IMR-90 (cell line): ENCODE measurements at regions not wholly inside any gene's neighbourhood (a gene's known extent, or its start where the extent isn't known, plus 50 kb on each side); places are given as distances from the start of the nearest gene placed in this dataset.

Source experiments
- ATAC-seq: fragments of 200-7000 bp; cut with Tn5 transposase; 2 replicates; pipeline ENCODE4 v1.9.1; 2020; ENCODE audit warnings: low read depth, mild to moderate bottlenecking, moderate library complexity
- BruUV-seq: library from RNA; stranded (reverse); fragments of 400-500 nt; replicated peaks from 2 replicates; lab custom pipeline; 2021; lab: Mats Ljungman, UMichigan
- CTCF ChIA-PET: fragments of 300-600 bp; formaldehyde crosslinking; extraction: SDS; loops from one replicate; lab custom pipeline; 2021; ENCODE audit warnings: antibody characterized with exemption; lab: Yijun Ruan, JAX
- POLR2A ChIA-PET: fragments of 300-600 bp; sonication (Branson Sonifier 250); formaldehyde crosslinking; loops from one replicate; lab custom pipeline; 2022; ENCODE audit warnings: antibody characterized with exemption; ENCODE audit not compliant: unreplicated experiment; lab: Charles Lee
- DNase-seq: peaks from one replicate; pipeline ENCODE4 v3.0.0; 2013
- H2AFZ ChIP-seq: replicated peaks from 2 replicates; pipeline ENCODE3; 2013; ENCODE audit warnings: low read length, mild to moderate bottlenecking; ENCODE audit not compliant: poor library complexity
- H2AK5ac ChIP-seq: 2 replicates; pipeline ENCODE4 v1.6.1; 2013; ENCODE audit warnings: low read depth, low read length, inconsistent platforms
- H2AK9ac ChIP-seq: replicated peaks from 2 replicates; pipeline ENCODE3; 2013; ENCODE audit warnings: mild to moderate bottlenecking, low read depth, low read length, moderate library complexity; ENCODE audit not compliant: poor library complexity
- H2BK120ac ChIP-seq: 2 replicates; pipeline ENCODE4 v1.6.1; 2013; ENCODE audit warnings: low read depth, low read length, inconsistent platforms
- H2BK15ac ChIP-seq: 3 replicates; pipeline ENCODE4 v1.6.1; 2013; ENCODE audit warnings: low read depth, low read length, inconsistent platforms
- H2BK20ac ChIP-seq: 2 replicates; pipeline ENCODE4 v1.6.1; 2013; ENCODE audit warnings: low read depth, mild to moderate bottlenecking, inconsistent platforms, low read length, moderate library complexity
- H2BK5ac ChIP-seq: 2 replicates; pipeline ENCODE4 v1.6.1; 2013; ENCODE audit warnings: mild to moderate bottlenecking, low read depth, low read length, inconsistent platforms; ENCODE audit not compliant: poor library complexity, severe bottlenecking
- H3K14ac ChIP-seq: replicated peaks from 2 replicates; pipeline ENCODE4 v1.6.1; 2013; ENCODE audit warnings: low read depth, low read length, inconsistent platforms
- H3K18ac ChIP-seq: 2 replicates; pipeline ENCODE4 v1.6.1; 2013; ENCODE audit warnings: low read depth, low read length, control low read depth
- H3K23ac ChIP-seq: 2 replicates; pipeline ENCODE4 v1.6.1; 2013; ENCODE audit warnings: low read depth, low read length, inconsistent platforms
- H3K27ac ChIP-seq: 2 replicates; pipeline ENCODE4 v1.5.1; 2013; ENCODE audit warnings: mild to moderate bottlenecking, control low read depth, low read length; ENCODE audit not compliant: insufficient read depth
- H3K27me3 ChIP-seq: 2 replicates; pipeline ENCODE4 v1.6.1; 2013; ENCODE audit warnings: low read length; ENCODE audit not compliant: control insufficient read depth, insufficient read depth
- H3K36me3 ChIP-seq: 2 replicates; pipeline ENCODE4 v1.6.1; 2013; ENCODE audit warnings: low read length, mixed read lengths; ENCODE audit not compliant: control insufficient read depth, insufficient read depth
- H3K4ac ChIP-seq: 2 replicates; pipeline ENCODE4 v1.6.1; 2013; ENCODE audit warnings: low read depth, low read length, inconsistent platforms
- H3K4me1 ChIP-seq: 2 replicates; pipeline ENCODE4 v1.6.1; 2013; ENCODE audit warnings: low read length, mixed read lengths; ENCODE audit not compliant: control insufficient read depth, insufficient read depth
- H3K4me2 ChIP-seq: 2 replicates; pipeline ENCODE4 v1.6.1; 2013; ENCODE audit warnings: low read depth, mild to moderate bottlenecking, control low read depth, low read length, moderate library complexity
- H3K4me3 ChIP-seq: 2 replicates; pipeline ENCODE4 v1.5.1; 2013; ENCODE audit warnings: low read depth, mild to moderate bottlenecking, control low read depth, low read length, moderate library complexity; ENCODE audit not compliant: insufficient read depth
- H3K56ac ChIP-seq: 2 replicates; pipeline ENCODE4 v1.6.1; 2013; ENCODE audit warnings: low read length, inconsistent platforms; ENCODE audit not compliant: insufficient read depth; ENCODE audit errors: extremely low read depth
- H3K79me1 ChIP-seq, 2 experiments: 2 replicates each; pipeline ENCODE4 v1.6.1; 2013; ENCODE audit warnings: low read length in 2 of 2, inconsistent platforms in 1 of 2, low read depth in 1 of 2
- H3K9ac ChIP-seq: 2 replicates; pipeline ENCODE4 v1.6.1; 2013; ENCODE audit warnings: low read depth, low read length, control low read depth
- H3K9me1 ChIP-seq: 2 replicates; pipeline ENCODE4 v1.6.1; 2013; ENCODE audit warnings: low read length, inconsistent platforms; ENCODE audit not compliant: insufficient read depth
- H3K9me3 ChIP-seq: 2 replicates; pipeline ENCODE4 v1.6.1; 2013; ENCODE audit warnings: low read length; ENCODE audit not compliant: control insufficient read depth, insufficient read depth
- H4K20me1 ChIP-seq: 2 replicates; pipeline ENCODE4 v1.6.1; 2013; ENCODE audit warnings: low read length, inconsistent platforms; ENCODE audit not compliant: insufficient read depth
- H4K5ac ChIP-seq: 2 replicates; pipeline ENCODE4 v1.6.1; 2013; ENCODE audit warnings: mild to moderate bottlenecking, low read depth, low read length, control low read depth
- H4K8ac ChIP-seq, 2 experiments: 2 replicates each; pipeline ENCODE4 v1.6.1; 2013; ENCODE audit warnings: low read depth in 2 of 2, low read length in 2 of 2, control low read depth in 1 of 2, inconsistent platforms in 1 of 2
- H4K91ac ChIP-seq: 2 replicates; pipeline ENCODE4 v1.6.1; 2013; ENCODE audit warnings: low read depth, low read length, inconsistent platforms; ENCODE audit not compliant: insufficient read depth
- MAZ ChIP-seq: IDR thresholded peaks from 2 replicates; pipeline ENCODE4 v1.6.1; 2012; ENCODE audit warnings: low read depth, mild to moderate bottlenecking, low read length, improper control_type of control experiment, moderate library complexity, borderline replicate concordance
- RAD21 ChIP-seq: IDR thresholded peaks from 2 replicates; pipeline ENCODE4 v1.6.1; 2012; ENCODE audit warnings: low read length, improper control_type of control experiment
- SMC3 ChIP-seq: fragments of 150-350 bp; IDR thresholded peaks from 2 replicates; pipeline ENCODE4 v1.6.1; 2016; ENCODE audit warnings: low read depth, mild to moderate bottlenecking, antibody characterized with exemption, low read length, moderate library complexity
- WGBS, 2 experiments: methylation state at CpG; one replicate each; pipeline versions ENCODE4 v1.1.5 to v1.1.7; 2013; ENCODE audit warnings: missing lambda C conversion rate in 2 of 2; ENCODE audit not compliant: insufficient read length in 1 of 2; ENCODE audit errors: extremely low coverage in 2 of 2; 5-methylcytosine and 5-hydroxymethylcytosine counted together
- dilution Hi-C: fragments of 300-500 bp; cut with HindIII; formaldehyde crosslinking; loops from one replicate; pipeline ENCODE4 v1.14.3; 2018; ENCODE audit warnings: low sequenced_read_pairs; ENCODE audit not compliant: unreplicated experiment
- in situ Hi-C: fragments of 300-500 bp; cut with MboI; formaldehyde crosslinking; loops from 3 replicates; pipeline ENCODE4 v1.14.3; 2019; ENCODE audit warnings: low sequenced_read_pairs, inconsistent platforms, mixed read lengths
- intact Hi-C: fragments of 100-400 bp; cut with micrococcal nuclease; formaldehyde crosslinking; loops from 2 replicates; pipeline ENCODE4 v1.10.0; 2022
- TF ChIP-seq, protein P1 (sequence below): conservative IDR thresholded peaks from 2 replicates; pipeline ENCODE4 v1.5.1; 2012; ENCODE audit warnings: mild to moderate bottlenecking, low read depth, low read length, improper control_type of control experiment

GRCh38 chr2:16727256-16727655, 61.6 kb upstream of the CYRIA start:
- Histone ChIP-seq H3K9ac (no peak overlapping the region), H3K27ac (no peak overlapping the region), H2BK5ac (no peak overlapping the region), H3K4me3 (no peak overlapping the region), H3K4me2 (no peak overlapping the region), H4K8ac (no peak overlapping the region), H3K14ac (no peak overlapping the region), H4K20me1 (no peaks in the 10 kb centered on the region), H2AK5ac (no peak overlapping the region), H3K23ac (no peak overlapping the region), H3K79me1 (no peaks in the 10 kb centered on the region), H3K9me3 (no peaks in the 10 kb centered on the region), H3K56ac (no peak overlapping the region), H2BK120ac (no peak overlapping the region), H3K27me3 (no peaks in the 10 kb centered on the region), H3K18ac (no peak overlapping the region), H2AK9ac (no peak overlapping the region), H2AFZ (no peak overlapping the region), H3K4ac (no peak overlapping the region), H3K4me1 (no peaks in the 10 kb centered on the region), H4K5ac (no peak overlapping the region), H3K36me3 (no peaks in the 10 kb centered on the region), H2BK15ac (no peak overlapping the region), H2BK20ac (no peak overlapping the region), H4K91ac (no peak overlapping the region), H3K9me1 (no peaks in the 10 kb centered on the region)
- peak; percentile 23 for DNase-seq
- CTCF ChIA-PET, result no interaction called here
- dilution Hi-C loops (no loop called here), in situ Hi-C loops (no loop called here), intact Hi-C loops (loop anchor here (1.0 to 5.0 kb wide), 5 partner anchors 60 to 1090 kb away; partner anchors contain the start of gene CYRIA)
- peak; percentile 54 for ATAC-seq
- POLR2A ChIA-PET, result no interaction called here
- no CpG with 5 or more reads among the region's 4 CpGs for WGBS, 2 experiments
- TF ChIP-seq MAZ (no peak), RAD21 (peak; percentile 54), SMC3 (peak; percentile 18; the same call in 1 of the 2 replicates)
- TF ChIP-seq, protein P1, sequence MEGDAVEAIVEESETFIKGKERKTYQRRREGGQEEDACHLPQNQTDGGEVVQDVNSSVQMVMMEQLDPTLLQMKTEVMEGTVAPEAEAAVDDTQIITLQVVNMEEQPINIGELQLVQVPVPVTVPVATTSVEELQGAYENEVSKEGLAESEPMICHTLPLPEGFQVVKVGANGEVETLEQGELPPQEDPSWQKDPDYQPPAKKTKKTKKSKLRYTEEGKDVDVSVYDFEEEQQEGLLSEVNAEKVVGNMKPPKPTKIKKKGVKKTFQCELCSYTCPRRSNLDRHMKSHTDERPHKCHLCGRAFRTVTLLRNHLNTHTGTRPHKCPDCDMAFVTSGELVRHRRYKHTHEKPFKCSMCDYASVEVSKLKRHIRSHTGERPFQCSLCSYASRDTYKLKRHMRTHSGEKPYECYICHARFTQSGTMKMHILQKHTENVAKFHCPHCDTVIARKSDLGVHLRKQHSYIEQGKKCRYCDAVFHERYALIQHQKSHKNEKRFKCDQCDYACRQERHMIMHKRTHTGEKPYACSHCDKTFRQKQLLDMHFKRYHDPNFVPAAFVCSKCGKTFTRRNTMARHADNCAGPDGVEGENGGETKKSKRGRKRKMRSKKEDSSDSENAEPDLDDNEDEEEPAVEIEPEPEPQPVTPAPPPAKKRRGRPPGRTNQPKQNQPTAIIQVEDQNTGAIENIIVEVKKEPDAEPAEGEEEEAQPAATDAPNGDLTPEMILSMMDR, result peak; percentile 33
- BruUV-seq, result no TSS peak
